ENCODE measurements at regions not wholly inside any gene's neighbourhood (a gene's known extent, or its start where the extent isn't known, plus 50 kb on each side); places are given as distances from the start of the nearest gene placed in this dataset.

DNA sequence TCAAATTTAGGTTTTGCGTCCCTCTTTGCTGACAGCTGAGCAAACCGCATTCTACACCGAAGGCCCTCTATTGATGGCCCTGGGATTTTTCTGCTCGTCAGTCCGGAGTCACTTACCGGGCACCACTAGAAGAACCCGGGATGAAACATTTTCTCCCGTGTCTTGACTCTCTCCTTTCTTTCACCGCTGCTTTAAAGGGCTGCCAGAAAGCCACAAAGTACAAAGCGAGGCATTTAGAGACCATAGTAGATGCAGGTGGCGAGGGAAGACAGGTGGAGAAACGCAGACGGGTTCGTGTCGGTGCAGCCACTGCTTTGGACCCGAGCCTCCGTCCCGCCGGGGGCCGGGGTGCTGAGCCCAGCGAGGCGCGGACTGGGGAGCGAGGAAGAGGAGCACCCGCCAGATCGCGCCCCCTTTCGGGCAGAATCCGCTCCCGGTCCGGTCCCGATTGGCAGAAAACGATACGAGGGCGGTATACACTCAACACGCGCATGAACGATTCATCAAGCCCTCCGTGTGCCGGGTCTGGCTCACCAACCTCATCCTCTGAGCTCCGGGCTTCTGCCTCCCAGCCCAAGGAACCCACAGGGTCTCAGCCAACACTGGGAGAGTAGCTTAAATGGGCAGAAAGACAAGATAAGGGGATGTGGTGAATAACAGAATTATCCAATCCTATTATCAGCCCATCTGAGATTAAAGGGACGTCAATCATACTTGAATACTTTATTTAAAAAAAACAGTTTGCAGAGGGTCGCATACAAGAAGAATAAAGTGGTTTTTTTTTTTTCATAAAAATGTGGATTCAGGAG is 84.9 kb downstream of the TRIM27 start:
- ATAC-seq (peak; percentile 90 to 91), FAIRE-seq (no peak), DNase-seq (ENCODE audit: low read depth in 1 of 2, low spot score in 1 of 2) (peak; percentile 67 to 88)
- peak overlapping the region; percentile 70 to 86 for H3K27ac ChIP-seq
- CTCF ChIA-PET: interaction anchor here (0.6 to 7.0 kb wide), 20 partner anchors 10 to 246 kb away, joined by 3 to 83 read pairs (median 4); no protein-coding TSS in a partner anchor
- peak overlapping the region; percentile 71 for H3K4me3 ChIP-seq
- no peaks in the 10 kb centered on the region for H3K9me3 ChIP-seq
- WGBS (ENCODE audit: missing lambda C conversion rate): 0% methylated on average over 18 of the region's 43 CpGs
- H3K4me1 ChIP-seq: peaks cover 6% of the 10 kb centered on the region; the same call in 1 of the 3 replicates
- TF ChIP-seq MAX (IDR thresholded peaks at IDR 0.05) (peak; percentile 54; the same call in 1 of the 2 replicates), RAD21 (conservative IDR thresholded peaks at IDR 0.05 in 1 of 2, IDR thresholded peaks at IDR 0.05 in 1 of 2) (peak in 1 of 2 experiments; percentile 19; a peak in 1 of 5 replicates), PHF8 (IDR thresholded peaks at IDR 0.05; ENCODE audit: borderline replicate concordance, low read depth) (0 out of 2 replicates have a peak, but pooled peaks have one; percentile 1), MAZ (IDR thresholded peaks at IDR 0.05; ENCODE audit: borderline replicate concordance, low read depth, low read length) (peak; percentile 23; the same call in 1 of the 2 replicates), SMC3 (IDR thresholded peaks at IDR 0.05) (0 out of 3 replicates have a peak, but pooled peaks have one; percentile 27), NFE2L2 (conservative IDR thresholded peaks at IDR 0.05; ENCODE audit: low read length) (no peak), KDM1A (IDR thresholded peaks at IDR 0.05; ENCODE audit: low read depth) (no peak), E2F6 (IDR thresholded peaks at IDR 0.05; ENCODE audit: borderline replicate concordance, low read depth) (peak; percentile 60; the same call in 1 of the 2 replicates), ATOH8 (CRISPR knock-in tag; IDR thresholded peaks at IDR 0.05; ENCODE audit: low read depth) (no peak)
- TF ChIP-seq, protein P1, sequence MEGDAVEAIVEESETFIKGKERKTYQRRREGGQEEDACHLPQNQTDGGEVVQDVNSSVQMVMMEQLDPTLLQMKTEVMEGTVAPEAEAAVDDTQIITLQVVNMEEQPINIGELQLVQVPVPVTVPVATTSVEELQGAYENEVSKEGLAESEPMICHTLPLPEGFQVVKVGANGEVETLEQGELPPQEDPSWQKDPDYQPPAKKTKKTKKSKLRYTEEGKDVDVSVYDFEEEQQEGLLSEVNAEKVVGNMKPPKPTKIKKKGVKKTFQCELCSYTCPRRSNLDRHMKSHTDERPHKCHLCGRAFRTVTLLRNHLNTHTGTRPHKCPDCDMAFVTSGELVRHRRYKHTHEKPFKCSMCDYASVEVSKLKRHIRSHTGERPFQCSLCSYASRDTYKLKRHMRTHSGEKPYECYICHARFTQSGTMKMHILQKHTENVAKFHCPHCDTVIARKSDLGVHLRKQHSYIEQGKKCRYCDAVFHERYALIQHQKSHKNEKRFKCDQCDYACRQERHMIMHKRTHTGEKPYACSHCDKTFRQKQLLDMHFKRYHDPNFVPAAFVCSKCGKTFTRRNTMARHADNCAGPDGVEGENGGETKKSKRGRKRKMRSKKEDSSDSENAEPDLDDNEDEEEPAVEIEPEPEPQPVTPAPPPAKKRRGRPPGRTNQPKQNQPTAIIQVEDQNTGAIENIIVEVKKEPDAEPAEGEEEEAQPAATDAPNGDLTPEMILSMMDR (IDR thresholded peaks at IDR 0.05): peak; percentile 56
- TF ChIP-seq, protein P2, sequence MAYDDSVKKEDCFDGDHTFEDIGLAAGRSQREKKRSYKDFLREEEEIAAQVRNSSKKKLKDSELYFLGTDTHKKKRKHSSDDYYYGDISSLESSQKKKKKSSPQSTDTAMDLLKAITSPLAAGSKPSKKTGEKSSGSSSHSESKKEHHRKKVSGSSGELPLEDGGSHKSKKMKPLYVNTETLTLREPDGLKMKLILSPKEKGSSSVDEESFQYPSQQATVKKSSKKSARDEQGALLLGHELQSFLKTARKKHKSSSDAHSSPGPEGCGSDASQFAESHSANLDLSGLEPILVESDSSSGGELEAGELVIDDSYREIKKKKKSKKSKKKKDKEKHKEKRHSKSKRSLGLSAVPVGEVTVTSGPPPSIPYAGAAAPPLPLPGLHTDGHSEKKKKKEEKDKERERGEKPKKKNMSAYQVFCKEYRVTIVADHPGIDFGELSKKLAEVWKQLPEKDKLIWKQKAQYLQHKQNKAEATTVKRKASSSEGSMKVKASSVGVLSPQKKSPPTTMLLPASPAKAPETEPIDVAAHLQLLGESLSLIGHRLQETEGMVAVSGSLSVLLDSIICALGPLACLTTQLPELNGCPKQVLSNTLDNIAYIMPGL (CRISPR knock-in tag; IDR thresholded peaks at IDR 0.05; ENCODE audit: borderline replicate concordance): peak; percentile 76; the same call in 1 of the 2 replicates
- peak overlapping the region; percentile 80 for H3K4me2 ChIP-seq
- POLR2A ChIA-PET: interaction anchor here (0.7 to 3.3 kb wide), 7 partner anchors 21 to 252 kb away, joined by 3 to 38 read pairs (median 5); partner anchors contain the start of gene TRIM27

DNA sequence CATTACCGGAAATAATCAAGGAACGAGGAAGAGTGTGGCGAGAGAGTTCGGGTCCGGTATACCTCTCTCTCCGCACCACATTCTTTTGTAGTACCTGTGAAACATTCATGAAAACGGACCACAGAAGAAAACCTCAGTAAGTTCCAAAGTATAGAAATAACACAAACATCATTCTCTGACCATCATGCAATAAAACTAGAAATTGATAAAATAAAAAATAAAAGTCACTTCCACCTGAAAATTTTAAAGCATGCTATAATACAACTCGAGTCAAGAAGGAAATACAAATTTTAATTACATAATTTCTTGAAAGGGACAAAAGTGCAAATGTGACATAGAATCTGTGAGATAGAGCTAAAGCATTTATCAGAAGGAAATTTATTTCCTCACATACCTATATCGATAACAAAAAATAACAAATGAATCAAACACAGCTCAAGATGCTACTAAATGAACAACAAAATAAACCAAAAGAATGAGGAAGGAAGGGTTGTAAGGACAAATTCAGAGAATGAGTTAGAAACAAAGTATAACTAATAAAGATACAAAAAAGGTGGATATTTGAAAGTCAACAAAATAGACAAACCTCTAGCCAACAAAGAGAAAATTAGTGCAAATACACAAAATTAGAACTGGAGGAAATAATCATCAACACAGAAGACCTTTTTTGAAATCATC is 84.2 kb downstream of the TRIM27 start:
- POLR2A ChIA-PET: interaction anchor here (1.5 to 3.3 kb wide), 2 partner anchors 25 to 56 kb away, joined by 6 to 38 read pairs; no protein-coding TSS in a partner anchor
- DNase-seq (ENCODE audit: low read depth in 1 of 2, low spot score in 1 of 2) (no peak), ATAC-seq (no peak), FAIRE-seq (no peak)
- CTCF ChIA-PET: interaction anchor here (0.6 to 7.0 kb wide), 9 partner anchors 10 to 214 kb away, joined by 3 to 83 read pairs (median 4); no protein-coding TSS in a partner anchor
- H3K4me3 ChIP-seq: peak overlapping the region; percentile 71
- no peaks in the 10 kb centered on the region for H3K9me3 ChIP-seq
- WGBS (ENCODE audit: missing lambda C conversion rate): 6% methylated on average over 9 of the region's 9 CpGs
- peaks cover 6% of the 10 kb centered on the region; the same call in 1 of the 3 replicates for H3K4me1 ChIP-seq
- H3K4me2 ChIP-seq: peak overlapping the region; percentile 80
- TF ChIP-seq KDM5A (IDR thresholded peaks at IDR 0.05) (no peak), RNF2 (IDR thresholded peaks at IDR 0.05; ENCODE audit: borderline replicate concordance, low read depth) (peak; percentile 79; the same call in 1 of the 2 replicates), MYC (IDR thresholded peaks at IDR 0.05; ENCODE audit: borderline replicate concordance, low read length) (no peak), PHF8 (IDR thresholded peaks at IDR 0.05; ENCODE audit: borderline replicate concordance, low read depth) (no peak), POLR2A (IDR thresholded peaks at IDR 0.05; ENCODE audit: low read length) (no peak)
- H3K27ac ChIP-seq: peak overlapping the region; percentile 38 to 86; a peak in 4 of 6 replicates

Measured in A549 (cell line).